NCI-H1105 treated with DMSO at 0.1 percent for 48 hours (cell line): ENCODE measurements at regions not wholly inside any gene's neighbourhood (a gene's known extent, or its start where the extent isn't known, plus 50 kb on each side); places are given as distances from the start of the nearest gene placed in this dataset.

Experiments
- DNase-seq: peaks from one replicate; lab custom pipeline; 2025; lab: John Stamatoyannopoulos, UW

DNA sequence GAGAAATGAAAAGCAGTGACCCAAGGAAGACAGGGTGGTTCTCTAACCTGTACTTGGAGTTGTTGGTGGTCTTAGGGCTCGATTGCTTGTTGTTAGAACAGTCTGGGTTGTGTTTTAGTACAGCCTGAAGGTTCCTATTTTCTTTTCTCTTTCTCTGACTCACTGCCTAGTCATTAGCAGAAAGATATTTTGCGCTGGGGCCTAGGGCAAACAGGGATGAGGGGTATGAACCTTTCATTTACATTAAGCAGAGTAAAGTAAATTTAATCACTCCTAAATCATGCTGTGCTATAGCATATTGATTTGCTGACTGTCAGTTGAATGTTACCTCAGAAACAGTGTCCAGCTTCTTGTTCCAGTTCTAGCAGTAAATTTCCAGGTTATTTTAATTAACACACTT is 197.2 kb downstream of the RWDD3 start:
- no peak for DNase-seq

- no peak for DNase-seq
These were observed 201.6 kb downstream of the RWDD3 start for GRCh38 chr1:95435611-95436010.

GRCh38 chr1:95437011-95437410 is 203.0 kb downstream of the RWDD3 start:
- DNase-seq = no peak

GRCh38 chr1:95437781-95438180 is 203.8 kb downstream of the RWDD3 start:
- no peak for DNase-seq

- no peak for DNase-seq
These were observed 204.4 kb downstream of the RWDD3 start for GRCh38 chr1:95438218-95438948.

DNA sequence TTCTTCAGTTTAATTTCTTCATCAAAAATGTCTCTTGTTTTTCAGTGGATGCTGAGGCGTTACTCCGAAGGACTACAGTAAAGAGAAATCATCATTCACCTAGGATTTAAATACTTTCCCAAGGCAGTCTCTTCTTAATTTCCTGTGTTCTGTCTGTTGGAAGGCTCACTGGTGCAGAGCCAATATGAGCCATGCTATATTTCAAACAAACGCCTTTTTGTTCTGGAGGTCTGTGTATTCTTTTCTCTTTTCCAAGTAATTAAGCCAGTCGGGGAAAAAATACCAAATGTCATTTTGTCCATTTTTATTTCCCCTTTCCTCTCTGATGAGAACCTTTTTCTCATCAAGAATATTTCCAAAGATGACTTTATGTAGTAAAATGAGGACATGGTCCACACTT is 206.5 kb downstream of the RWDD3 start:
- no peak for DNase-seq

GRCh38 chr1:95449516-95449915 is 215.5 kb downstream of the RWDD3 start:
- DNase-seq = no peak

GRCh38 chr1:95451054-95451453 is 217.0 kb downstream of the RWDD3 start:
- DNase-seq = no peak

- no peak for DNase-seq
These were observed 217.9 kb downstream of the RWDD3 start for GRCh38 chr1:95451904-95452303.

GRCh38 chr1:95453053-95453452 is 219.0 kb downstream of the RWDD3 start:
- DNase-seq = no peak

DNA sequence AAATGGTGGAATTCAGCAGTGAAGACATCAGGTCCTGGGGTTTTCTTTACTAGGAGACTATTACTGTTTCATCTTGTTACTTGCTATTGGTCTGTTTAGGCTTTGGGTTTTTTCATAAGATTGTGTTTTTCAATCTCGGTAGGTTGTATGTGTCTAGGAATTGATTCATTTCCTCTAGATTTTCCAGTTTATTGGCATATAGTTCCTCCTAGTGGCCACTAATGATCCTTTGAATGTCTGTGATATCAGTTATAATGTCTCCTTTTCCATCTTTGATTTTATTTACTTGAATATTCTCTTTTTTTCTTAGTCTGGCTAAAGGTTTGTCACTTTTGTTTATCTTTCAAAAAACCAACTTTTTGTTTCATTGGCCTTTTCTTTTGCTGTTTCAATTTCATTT is 233.0 kb downstream of the RWDD3 start:
- DNase-seq = peak; percentile 22

DNA sequence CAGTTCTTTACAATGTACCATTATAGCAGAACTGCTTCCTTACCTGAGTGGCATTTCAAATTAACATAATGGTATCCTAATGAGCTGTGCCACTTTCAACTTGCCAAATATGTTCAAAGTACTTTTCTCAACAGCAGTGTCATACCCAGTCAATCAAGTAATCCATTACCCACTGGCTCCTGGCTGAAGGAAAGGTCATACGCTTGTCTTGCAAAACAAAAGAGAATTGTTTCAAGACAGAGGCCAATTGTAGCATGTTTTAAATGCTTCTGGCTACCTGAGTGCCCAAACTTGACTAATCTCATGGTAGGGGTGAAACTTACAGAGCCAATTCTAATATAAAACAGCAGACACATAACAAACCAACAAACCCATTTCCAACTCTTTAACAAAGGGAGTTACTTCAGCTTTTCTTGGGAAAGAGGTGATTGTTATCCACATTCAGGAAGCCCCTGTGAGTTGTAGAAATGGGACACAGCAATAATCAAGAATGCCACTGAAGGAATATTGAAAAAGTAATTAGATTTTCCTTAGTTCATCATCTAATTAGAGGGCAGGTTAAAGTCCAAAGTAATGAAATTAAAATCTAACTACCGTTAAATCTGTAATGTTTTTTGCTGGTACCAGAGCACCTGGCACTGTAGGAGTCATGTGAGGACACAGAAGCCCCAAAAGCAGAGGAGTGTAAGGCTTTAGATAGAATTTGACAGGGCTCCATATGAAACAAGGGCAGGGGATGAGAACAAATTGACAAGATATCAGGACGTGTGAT is 241.9 kb downstream of the RWDD3 start:
- DNase-seq = no peak

- DNase-seq = no peak
These were observed 262.3 kb downstream of the RWDD3 start for GRCh38 chr1:95496307-95496706.

- no peak for DNase-seq
These were observed 262.8 kb downstream of the RWDD3 start for GRCh38 chr1:95496773-95497172.

DNA sequence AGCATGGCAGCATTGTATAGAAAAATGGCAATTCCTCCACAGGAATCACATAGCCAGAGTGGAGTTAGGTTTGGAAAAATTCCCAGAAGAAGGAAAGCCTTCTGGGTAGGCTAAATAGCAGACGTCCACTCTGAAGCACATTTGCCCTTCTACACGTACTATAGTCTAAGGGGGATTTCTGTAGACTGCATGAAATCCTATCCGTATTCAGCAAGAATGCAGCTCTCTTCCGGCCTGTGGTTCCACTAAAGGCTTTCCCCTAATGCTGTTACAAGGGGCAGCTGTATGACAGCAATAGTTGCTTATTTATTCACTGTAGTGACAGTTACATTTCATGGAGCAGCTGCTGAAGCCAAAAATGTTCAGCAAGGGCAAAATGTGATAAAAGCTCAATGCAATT is 263.6 kb downstream of the RWDD3 start:
- no peak for DNase-seq

DNA sequence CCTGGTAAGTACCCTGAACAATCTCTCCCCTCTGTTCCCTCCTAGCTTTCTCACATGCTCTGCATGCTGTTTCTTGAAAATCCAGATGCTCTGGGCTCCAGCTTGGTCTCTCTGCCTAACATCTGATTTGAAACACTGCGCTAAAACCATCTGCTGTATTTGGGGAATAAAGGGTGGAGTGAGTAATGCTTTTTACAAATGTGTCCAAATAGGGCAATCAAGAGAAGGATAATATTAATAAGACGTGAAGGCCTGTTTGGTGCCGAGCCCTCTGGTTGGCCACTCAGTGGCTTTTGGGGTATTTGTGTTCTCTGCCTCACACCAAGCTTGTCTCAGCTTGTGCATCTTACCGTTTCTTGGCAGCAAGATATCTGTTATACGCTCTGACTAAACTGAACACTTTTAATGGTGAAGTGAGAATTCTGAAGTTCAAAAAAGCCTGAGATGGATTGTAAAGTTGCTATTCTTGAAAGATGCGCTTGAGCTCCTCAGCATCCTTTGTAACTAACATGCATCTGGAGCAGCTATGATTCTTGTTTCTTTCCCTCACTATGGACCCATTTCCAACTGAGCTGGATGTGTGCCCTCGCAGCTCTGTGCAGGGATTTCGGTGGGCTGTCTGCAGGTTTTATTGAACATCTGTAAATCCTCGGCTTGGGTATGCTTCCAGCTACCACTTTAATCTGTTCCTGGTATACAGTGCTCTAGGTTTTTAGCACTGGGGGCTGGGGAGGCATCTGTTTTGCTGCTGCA is 269.4 kb downstream of the RWDD3 start:
- no peak for DNase-seq

DNA sequence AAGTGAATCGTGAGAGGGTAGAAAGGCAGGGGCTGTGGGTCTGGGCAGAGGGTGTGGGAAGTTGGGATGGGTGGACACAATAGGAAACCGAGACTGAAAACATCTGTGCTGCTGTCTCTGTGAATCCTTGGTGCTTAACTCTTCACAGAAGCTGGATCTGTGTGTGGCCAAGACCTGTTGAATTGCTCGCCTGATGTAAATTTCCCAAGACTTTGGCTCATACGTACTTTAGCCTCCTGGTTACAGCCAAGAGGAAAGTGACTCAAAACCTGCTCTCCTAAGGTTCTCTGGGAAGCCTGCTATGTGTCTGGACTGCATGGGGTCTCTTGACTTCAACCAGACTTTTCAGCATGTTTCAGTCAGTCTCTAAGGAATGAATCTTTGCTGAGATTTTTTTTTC is 270.3 kb downstream of the RWDD3 start:
- DNase-seq = no peak

DNA sequence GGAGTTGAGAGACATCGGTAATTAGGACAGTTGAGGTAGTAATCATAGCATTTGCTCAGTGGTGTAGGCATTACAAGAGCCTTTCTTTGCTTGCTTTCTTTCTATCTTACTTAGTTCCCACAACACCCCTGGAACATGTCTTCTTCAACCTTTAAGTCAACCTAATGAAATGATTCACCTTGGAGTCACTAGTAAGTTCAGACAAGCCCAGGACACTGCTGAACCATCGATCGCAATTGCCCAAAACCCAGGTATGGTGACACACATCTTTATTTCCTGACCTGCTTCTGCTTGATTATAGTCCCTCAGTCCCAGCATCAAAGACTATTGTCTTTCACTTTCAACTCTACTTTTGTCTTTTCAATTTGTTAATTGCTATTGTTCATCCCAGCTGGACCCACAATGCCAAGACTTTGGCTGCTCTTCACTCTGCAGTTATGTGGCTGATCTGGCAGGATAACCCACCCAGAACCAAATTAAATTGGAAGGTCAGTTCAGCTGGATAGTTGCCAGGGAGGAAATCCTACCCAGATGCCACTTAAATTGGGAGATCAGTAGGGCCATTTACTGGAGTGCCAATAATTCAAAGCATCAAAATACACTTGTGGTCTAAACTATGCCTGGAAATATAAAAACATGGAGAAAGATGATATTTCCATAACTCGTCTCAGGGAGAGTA is 272.9 kb downstream of the RWDD3 start:
- peak; percentile 11 for DNase-seq

DNA sequence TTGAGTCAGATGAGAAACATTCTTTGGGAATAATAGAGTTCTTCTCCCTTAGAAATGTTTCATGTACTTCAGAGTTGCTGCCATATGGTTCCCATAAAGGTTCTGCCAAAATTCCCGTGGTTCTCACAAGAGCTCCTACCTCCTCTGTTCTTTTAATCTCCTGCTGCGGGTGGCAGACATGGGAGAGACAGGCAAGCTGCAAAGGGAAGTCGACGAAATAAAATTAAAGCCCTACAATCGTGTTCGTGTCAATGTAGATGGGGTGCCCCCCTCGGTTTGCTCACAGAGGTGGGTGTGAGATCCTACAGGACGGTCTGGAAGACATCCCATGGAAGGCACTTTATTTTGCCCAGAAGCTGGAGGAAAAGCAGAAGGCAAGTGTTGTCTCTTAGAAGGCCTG is 276.0 kb downstream of the RWDD3 start:
- DNase-seq = no peak

- no peak for DNase-seq
These were observed 278.9 kb downstream of the RWDD3 start for GRCh38 chr1:95512925-95513324.

GRCh38 chr1:95517506-95517905 is 283.5 kb downstream of the RWDD3 start:
- no peak for DNase-seq

DNA sequence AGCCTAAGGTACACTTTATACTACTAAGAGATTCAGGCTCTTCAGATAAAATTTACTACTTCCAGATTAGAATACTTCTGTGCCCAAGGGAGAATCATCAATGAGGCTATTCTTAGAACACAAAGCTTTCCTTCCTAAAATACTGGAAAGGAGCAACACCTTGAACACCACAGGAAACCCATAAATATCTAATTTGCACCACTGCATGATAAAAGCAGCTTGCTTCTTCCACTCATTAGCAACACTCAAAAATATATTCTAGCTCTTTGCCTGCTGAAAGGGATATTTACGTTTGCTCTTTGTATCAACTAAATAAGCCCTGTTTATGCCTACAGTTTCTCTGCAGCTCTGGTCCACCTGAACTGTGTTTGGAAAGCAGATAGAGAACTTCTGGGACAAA is 284.3 kb downstream of the RWDD3 start:
- no peak for DNase-seq
